Left hindlimb (tissue), 1 donor: ENCODE measurements at regions not wholly inside any gene's neighbourhood (a gene's known extent, or its start where the extent isn't known, plus 50 kb on each side); places are given as distances from the start of the nearest gene placed in this dataset.
"Not testable (repeated sequence)": the region's sequence is repeated elsewhere in the genome, so short reads cannot be mapped to it uniquely, and the experiment has no call there.

Experiments
- DNase-seq: peaks from one replicate; pipeline ENCODE4 v3.0.0-alpha.2; 2018

GRCh38 chr2:89326455-89326854 is 635.0 kb downstream of the RPIA start:
- not testable (repeated sequence) for DNase-seq

DNA sequence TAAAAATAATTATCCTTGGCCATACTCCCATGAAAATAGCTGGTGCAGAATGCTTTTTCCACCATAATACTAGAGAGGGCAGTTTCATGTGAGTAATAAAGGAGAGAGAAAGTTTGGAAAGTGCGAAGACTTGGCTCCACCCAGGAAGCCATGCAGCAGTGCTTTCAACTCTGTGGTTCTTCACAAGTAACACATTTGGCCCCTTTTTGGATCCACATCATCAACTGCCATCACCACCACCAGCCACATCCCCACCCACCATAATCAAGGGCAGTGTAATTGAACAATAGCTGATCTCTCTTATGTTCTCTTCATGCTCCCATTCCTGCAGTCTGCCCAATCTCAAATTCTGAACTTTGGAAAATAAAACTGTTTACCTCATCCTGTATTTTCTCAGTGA is 637.3 kb downstream of the RPIA start:
- not testable (repeated sequence) for DNase-seq
